HL-60 (cell line): ENCODE measurements at regions not wholly inside any gene's neighbourhood (a gene's known extent, or its start where the extent isn't known, plus 50 kb on each side); places are given as distances from the start of the nearest gene placed in this dataset.

Experiments
- CTCF ChIP-seq: IDR thresholded peaks from one replicate; pipeline ENCODE4 v1.5.1; 2011; ENCODE audit warnings: low read length, control low read depth, inconsistent platforms; ENCODE audit not compliant: insufficient read depth
- GABPA ChIP-seq: IDR thresholded peaks from 2 replicates; pipeline ENCODE4 v1.6.1; 2012; ENCODE audit warnings: low read depth
- POLR2AphosphoS5 ChIP-seq: IDR thresholded peaks from 2 replicates; pipeline ENCODE4 v1.6.1; 2012; ENCODE audit warnings: low read depth
- SPI1 ChIP-seq: IDR thresholded peaks from 2 replicates; pipeline ENCODE4 v1.6.1; 2012; ENCODE audit warnings: low read depth, mild to moderate bottlenecking, borderline replicate concordance
- TF ChIP-seq, protein P1 (sequence below): IDR thresholded peaks from 2 replicates; pipeline ENCODE4 v1.6.1; 2012; ENCODE audit warnings: low read depth; ENCODE audit not compliant: insufficient replicate concordance

GRCh38 chr20:17818187-17818586 lies 118.4 kb downstream of the BANF2 start:
- no peak for TF ChIP-seq CTCF
- TF ChIP-seq POLR2AphosphoS5, result no peak
- TF ChIP-seq GABPA, result no peak
- TF ChIP-seq, protein P1, sequence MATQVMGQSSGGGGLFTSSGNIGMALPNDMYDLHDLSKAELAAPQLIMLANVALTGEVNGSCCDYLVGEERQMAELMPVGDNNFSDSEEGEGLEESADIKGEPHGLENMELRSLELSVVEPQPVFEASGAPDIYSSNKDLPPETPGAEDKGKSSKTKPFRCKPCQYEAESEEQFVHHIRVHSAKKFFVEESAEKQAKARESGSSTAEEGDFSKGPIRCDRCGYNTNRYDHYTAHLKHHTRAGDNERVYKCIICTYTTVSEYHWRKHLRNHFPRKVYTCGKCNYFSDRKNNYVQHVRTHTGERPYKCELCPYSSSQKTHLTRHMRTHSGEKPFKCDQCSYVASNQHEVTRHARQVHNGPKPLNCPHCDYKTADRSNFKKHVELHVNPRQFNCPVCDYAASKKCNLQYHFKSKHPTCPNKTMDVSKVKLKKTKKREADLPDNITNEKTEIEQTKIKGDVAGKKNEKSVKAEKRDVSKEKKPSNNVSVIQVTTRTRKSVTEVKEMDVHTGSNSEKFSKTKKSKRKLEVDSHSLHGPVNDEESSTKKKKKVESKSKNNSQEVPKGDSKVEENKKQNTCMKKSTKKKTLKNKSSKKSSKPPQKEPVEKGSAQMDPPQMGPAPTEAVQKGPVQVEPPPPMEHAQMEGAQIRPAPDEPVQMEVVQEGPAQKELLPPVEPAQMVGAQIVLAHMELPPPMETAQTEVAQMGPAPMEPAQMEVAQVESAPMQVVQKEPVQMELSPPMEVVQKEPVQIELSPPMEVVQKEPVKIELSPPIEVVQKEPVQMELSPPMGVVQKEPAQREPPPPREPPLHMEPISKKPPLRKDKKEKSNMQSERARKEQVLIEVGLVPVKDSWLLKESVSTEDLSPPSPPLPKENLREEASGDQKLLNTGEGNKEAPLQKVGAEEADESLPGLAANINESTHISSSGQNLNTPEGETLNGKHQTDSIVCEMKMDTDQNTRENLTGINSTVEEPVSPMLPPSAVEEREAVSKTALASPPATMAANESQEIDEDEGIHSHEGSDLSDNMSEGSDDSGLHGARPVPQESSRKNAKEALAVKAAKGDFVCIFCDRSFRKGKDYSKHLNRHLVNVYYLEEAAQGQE, result no peak
- TF ChIP-seq SPI1, result no peak
